OCI-LY1 (cell line): ENCODE measurements at regions not wholly inside any gene's neighbourhood (a gene's known extent, or its start where the extent isn't known, plus 50 kb on each side); places are given as distances from the start of the nearest gene placed in this dataset.

Experiments used
- H2AFZ ChIP-seq: fragments of 200-600 bp; sonication (generic), shearing (Covaris generic); 2 replicates; pipeline ENCODE4 v1.6.0; 2014; ENCODE audit warnings: antibody characterized with exemption, mild to moderate bottlenecking, low read length
- H3F3A ChIP-seq: fragments of 200-600 bp; sonication (generic), shearing (Covaris generic); 2 replicates; pipeline ENCODE4 v1.6.0; 2014; ENCODE audit warnings: mild to moderate bottlenecking, antibody characterized with exemption, low read length, moderate library complexity; ENCODE audit not compliant: insufficient read depth
- H3K27ac ChIP-seq: fragments of 200-600 bp; sonication (generic); 2 replicates; pipeline ENCODE4 v1.5.1; 2014; ENCODE audit warnings: low read length, mixed run types, mild to moderate bottlenecking, low read depth; ENCODE audit not compliant: poor library complexity, severe bottlenecking
- H3K27me3 ChIP-seq: fragments of 200-600 bp; sonication (generic); 2 replicates; pipeline ENCODE4 v1.6.0; 2014; ENCODE audit warnings: antibody characterized with exemption, mild to moderate bottlenecking, low read length, moderate library complexity; ENCODE audit not compliant: insufficient read depth
- H3K36me3 ChIP-seq: fragments of 200-600 bp; sonication (generic); 2 replicates; pipeline ENCODE4 v1.6.1; 2014; ENCODE audit warnings: mild to moderate bottlenecking, antibody characterized with exemption, low read length, moderate library complexity, mixed read lengths; ENCODE audit not compliant: insufficient read depth
- H3K4me1 ChIP-seq: fragments of 200-600 bp; sonication (generic); 2 replicates; pipeline ENCODE4 v1.5.1; 2014; ENCODE audit warnings: mild to moderate bottlenecking, low read length, moderate library complexity; ENCODE audit not compliant: insufficient read depth, severe bottlenecking
- H3K4me2 ChIP-seq: fragments of 200-600 bp; sonication (generic), shearing (Covaris generic); 2 replicates; pipeline ENCODE4 v1.6.1; 2014; ENCODE audit warnings: low read length
- H3K4me3 ChIP-seq: fragments of 200-600 bp; sonication (generic); 2 replicates; pipeline ENCODE4 v1.5.1; 2014; ENCODE audit warnings: low read length, low read depth, mild to moderate bottlenecking, mixed read lengths; ENCODE audit not compliant: poor library complexity, severe bottlenecking
- H3K79me2 ChIP-seq: fragments of 200-600 bp; shearing (Covaris generic); 2 replicates; pipeline ENCODE4 v1.6.1; 2016; ENCODE audit warnings: mixed run types, low read length, mixed read lengths; ENCODE audit not compliant: insufficient read depth
- H3K9ac ChIP-seq: fragments of 200-600 bp; sonication (generic), shearing (Covaris generic); 2 replicates; pipeline ENCODE4 v1.6.1; 2014; ENCODE audit warnings: mild to moderate bottlenecking, low read length, mixed read lengths
- H3K9me2 ChIP-seq: fragments of 200-600 bp; sonication (generic), shearing (Covaris generic); 2 replicates; pipeline ENCODE4 v1.6.1; 2014; ENCODE audit warnings: low read depth, mild to moderate bottlenecking, low read length, mixed read lengths
- H3K9me3 ChIP-seq: fragments of 200-600 bp; shearing (Covaris generic); 2 replicates; pipeline ENCODE4 v1.6.1; 2014; ENCODE audit warnings: low read length, mixed read lengths
- H4K20me1 ChIP-seq: fragments of 200-600 bp; sonication (generic), shearing (Covaris generic); 2 replicates; pipeline ENCODE4 v1.6.0; 2016; ENCODE audit warnings: mild to moderate bottlenecking, low read length; ENCODE audit not compliant: insufficient read depth
- CTCF ChIP-seq: fragments of 200-600 bp; sonication (generic), shearing (Covaris generic); IDR thresholded peaks from 2 replicates; pipeline ENCODE4 v1.5.1; 2017; ENCODE audit warnings: mild to moderate bottlenecking, antibody characterized with exemption, low read length, moderate library complexity, mixed read lengths
- EZH2 ChIP-seq: fragments of 200-600 bp; sonication (generic), shearing (Covaris generic); IDR thresholded peaks from 2 replicates; pipeline ENCODE4 v1.8.0; 2017; ENCODE audit warnings: borderline replicate concordance, mixed run types, mild to moderate bottlenecking, antibody characterized with exemption, low read length, moderate library complexity, mixed read lengths

GRCh38 chr6:14231071-14231483 lies 113.5 kb downstream of the CD83 start:
- TF ChIP-seq EZH2, result no peak
- TF ChIP-seq CTCF, result no peak
- Histone ChIP-seq H3K9me2 (no peaks in the 10 kb centered on the region), H4K20me1 (no peaks in the 10 kb centered on the region)

GRCh38 chr6:14231501-14232280 lies 114.1 kb downstream of the CD83 start:
- Histone ChIP-seq H3K27me3 (no peaks in the 10 kb centered on the region), H3K27ac (no peak overlapping the region), H3K9ac (no peak overlapping the region), H3K36me3 (no peaks in the 10 kb centered on the region), H4K20me1 (no peaks in the 10 kb centered on the region), H3F3A (no peaks in the 10 kb centered on the region), H3K4me3 (no peak overlapping the region), H3K9me3 (no peaks in the 10 kb centered on the region), H3K4me1 (no peaks in the 10 kb centered on the region), H3K9me2 (no peaks in the 10 kb centered on the region), H3K79me2 (no peaks in the 10 kb centered on the region), H3K4me2 (no peak overlapping the region), H2AFZ (no peak overlapping the region)
- TF ChIP-seq EZH2 (no peak), CTCF (no peak)

More at GRCh38 chr6:14231071-14231483, 113.5 kb downstream of the CD83 start:
- Histone ChIP-seq H2AFZ (no peak overlapping the region), H3K4me3 (no peak overlapping the region), H3K27ac (no peak overlapping the region), H3K9me3 (no peaks in the 10 kb centered on the region), H3F3A (no peaks in the 10 kb centered on the region), H3K4me2 (no peak overlapping the region), H3K36me3 (no peaks in the 10 kb centered on the region), H3K4me1 (no peaks in the 10 kb centered on the region), H3K27me3 (no peaks in the 10 kb centered on the region), H3K79me2 (no peaks in the 10 kb centered on the region), H3K9ac (no peak overlapping the region)

- Histone ChIP-seq H3K4me1 (no peaks in the 10 kb centered on the region), H3K9me3 (no peaks in the 10 kb centered on the region), H3F3A (no peaks in the 10 kb centered on the region), H3K36me3 (no peaks in the 10 kb centered on the region), H3K27me3 (no peaks in the 10 kb centered on the region), H3K4me2 (no peak overlapping the region), H2AFZ (no peak overlapping the region), H3K27ac (no peak overlapping the region), H3K9ac (no peak overlapping the region), H3K9me2 (no peaks in the 10 kb centered on the region), H3K4me3 (no peak overlapping the region), H3K79me2 (no peaks in the 10 kb centered on the region), H4K20me1 (no peaks in the 10 kb centered on the region)
- TF ChIP-seq CTCF (no peak), EZH2 (no peak)
These were observed 115.3 kb downstream of the CD83 start for GRCh38 chr6:14232889-14233288.
